Renal cortex interstitium (tissue), 11 donors: ENCODE measurements at regions not wholly inside any gene's neighbourhood (a gene's known extent, or its start where the extent isn't known, plus 50 kb on each side); places are given as distances from the start of the nearest gene placed in this dataset.
A peak's percentile ranks its signal among the peaks of the same experiment; 100 is the strongest.

Experiments
- DNase-seq, 11 donors: peaks; one replicate each; pipeline ENCODE4 v3.0.0-alpha.2; 2013; ENCODE audit warnings: low read depth in 9 of 11, low spot score in 4 of 11; ENCODE audit errors: extremely low read depth in 1 of 11

DNA sequence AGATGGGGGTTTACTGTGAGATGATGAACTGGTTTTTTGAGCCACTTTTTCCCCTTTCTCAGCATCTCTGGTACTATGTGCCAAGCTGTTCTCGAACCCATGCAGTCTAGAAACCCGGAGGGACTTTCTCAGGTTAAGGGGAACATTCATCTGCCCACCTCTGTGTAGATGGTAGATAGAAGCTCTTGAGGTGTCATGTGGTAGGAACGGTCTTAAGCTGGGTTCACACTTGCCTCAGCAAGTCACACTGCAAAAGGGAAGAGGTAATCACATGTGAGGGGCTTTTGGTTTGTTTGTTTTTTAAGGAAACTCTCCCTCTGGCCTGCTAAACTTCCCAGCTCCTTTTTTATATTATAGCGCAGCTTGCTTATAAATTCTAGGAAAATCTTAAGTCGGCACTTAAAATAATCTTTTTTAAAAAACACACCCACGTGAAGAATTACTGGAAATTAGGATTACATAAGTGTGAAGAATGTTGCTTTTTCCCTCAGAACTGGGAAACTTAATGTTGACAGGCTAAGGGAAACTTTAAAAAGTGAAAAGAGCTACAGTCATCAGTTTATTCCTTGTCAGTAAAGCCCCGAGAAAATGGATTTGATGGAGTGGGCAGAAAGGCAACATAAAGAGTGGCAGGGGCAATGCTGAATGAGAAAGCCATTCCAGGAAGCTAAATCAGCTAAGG is 430.3 kb downstream of the ARHGEF28 start:
- DNase-seq: no peak

DNA sequence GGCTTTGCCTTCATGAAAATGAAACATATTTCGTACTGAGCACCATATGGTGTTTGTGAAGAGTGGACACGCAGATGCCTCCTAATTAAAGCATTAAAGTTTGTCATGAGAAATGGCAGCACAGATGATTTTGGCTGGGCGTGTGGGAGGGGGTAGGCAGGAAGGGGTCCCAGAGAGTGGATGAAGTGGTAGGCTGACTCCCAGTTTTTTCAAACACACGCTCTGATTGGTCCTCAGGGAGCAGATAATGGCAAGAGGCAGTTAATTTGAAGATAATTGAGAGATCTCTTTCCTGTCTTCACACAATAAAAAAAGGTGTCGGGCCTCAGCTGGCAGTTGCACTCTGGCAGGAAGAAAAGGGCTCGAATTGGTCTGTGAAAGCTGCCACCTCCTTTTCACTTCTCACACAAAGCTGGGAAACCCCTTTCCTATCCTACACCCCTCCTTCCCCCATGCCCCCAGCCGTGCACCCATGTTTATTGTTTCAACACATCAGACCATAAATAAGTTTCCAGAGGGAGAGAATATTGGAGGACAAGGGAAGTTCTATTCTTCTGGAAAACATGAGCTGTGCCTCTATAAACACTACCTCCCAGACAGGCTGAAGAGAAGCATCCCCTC is 429.6 kb downstream of the ARHGEF28 start:
- DNase-seq: peak in 1 of 11 donors; percentile 40

DNA sequence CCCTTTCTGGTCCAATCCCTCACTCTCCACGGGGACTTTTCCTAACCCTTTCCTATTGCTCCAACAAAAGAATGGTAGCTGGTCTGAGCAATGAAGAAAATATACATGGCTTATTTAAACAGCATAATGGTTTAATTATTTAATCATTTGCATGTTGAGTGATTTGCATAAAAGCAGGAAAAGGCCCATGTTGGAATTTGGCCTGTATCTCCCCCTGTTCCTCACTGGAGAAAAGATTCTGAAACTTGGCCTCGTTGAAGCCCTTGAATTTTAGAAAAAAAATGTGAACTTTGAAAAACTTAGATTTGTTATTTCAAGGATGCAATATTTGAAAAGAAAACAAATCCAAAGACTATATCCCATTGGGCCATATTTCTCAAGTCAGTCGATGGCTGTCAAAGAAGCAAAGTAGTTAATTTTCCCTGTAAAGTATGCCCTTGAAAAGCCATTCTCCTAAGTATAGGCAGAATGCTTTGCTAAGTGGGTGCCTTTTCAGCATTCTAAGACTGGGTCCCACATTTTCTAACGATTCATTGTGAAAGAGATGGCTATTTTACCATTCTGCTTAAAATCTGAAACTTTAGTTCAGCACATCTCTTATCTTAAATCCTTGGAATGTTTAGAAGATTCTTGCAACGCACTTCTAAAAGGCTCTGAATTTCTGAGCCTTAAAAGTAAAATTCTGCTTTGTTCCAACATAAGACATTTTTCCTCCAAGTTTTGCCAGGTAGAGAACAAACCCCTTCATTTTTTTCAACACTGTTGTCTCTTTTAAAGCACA is 428.8 kb downstream of the ARHGEF28 start:
- DNase-seq: no peak

DNA sequence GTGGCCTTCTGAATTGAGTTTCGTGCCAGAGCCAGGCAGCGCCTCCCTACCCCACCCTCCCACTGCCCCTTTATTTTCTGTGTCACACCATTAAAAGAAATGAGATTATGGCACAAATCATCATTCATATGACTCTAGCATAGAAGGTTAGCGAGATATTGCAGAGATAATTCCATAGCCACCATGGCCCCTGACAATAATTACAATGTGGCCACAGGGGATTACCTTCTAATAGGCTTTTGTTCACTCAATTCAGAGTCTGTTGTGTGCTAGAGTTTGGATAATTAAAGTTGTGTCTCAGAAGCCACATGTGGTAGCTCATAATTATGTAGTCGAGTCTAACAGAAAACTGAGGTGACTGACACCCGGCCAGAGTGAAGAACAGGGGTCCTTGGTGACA is 428.1 kb downstream of the ARHGEF28 start:
- DNase-seq: no peak

DNA sequence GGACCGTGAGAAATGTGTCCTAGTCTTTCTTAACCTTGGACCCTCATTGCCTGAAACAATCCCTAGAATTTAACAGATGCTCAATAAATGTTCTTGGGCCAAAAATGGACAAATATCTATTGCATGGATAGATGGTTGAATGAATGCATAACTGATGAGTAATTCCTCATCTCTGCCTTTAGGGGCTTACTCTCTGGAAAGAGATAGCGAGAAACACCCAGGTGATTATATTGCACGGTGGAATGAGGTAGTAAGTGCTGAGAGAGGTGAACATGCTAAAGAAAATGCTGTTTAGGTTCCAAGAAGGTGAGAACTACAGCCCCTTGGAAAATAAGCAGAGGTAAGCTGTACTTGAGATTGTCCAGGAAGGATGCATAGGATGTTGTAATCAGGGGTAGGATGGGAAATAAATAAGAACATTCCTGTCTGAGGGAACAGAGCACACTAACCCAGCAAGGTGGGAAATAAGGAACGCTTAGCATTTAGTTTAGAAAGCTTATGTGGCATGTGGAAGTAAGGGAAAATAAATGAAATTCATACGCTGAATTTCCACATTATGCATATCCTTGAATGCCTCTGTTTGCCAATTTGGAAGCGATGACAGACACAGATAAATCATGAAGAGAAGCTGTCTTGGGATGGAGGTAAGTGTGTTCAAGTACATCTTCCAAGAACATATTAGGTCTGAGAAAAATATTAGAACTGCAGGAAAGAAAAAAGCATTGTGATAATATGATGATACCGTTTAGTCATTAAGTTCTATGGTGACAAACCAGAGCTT is 426.6 kb downstream of the ARHGEF28 start:
- no peak for DNase-seq

DNA sequence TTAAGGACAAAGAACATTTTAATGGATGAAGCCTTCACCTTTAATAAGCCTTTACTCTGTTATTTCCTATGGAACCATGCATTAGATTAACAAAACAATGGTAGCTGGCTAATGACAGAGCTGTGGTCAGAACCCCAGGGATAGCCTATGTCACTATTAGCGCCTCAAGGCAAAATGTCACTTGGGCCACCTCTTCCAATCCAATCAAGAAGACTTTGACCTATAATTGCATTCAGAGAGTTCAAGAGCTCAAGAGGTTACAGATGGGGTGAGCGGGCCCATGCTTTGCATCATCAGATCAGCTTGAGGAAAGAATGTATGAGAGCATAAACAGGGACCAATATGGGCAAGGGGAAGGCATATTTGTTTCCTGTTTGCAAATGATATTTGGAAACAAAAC is 425.1 kb downstream of the ARHGEF28 start:
- no peak for DNase-seq

DNA sequence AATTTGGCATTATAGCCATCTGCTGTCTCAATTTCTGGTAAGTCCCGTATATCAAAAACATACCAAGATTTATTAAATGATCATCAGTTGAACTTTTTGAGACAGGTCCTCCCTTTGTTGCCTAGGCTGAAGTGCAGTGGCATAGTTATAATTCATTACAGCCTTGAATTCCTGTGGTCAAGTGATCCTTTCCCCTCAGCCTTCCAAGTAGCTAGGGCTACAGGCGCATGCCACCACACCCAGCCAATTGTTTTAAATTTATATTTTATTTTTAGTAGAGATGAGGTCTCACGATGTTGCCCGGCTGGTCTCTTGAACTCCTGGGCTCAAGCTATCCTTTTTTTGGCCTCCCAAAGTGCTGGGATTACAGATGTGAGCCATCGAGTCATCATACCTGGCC is 418.9 kb downstream of the ARHGEF28 start:
- DNase-seq: no peak

DNA sequence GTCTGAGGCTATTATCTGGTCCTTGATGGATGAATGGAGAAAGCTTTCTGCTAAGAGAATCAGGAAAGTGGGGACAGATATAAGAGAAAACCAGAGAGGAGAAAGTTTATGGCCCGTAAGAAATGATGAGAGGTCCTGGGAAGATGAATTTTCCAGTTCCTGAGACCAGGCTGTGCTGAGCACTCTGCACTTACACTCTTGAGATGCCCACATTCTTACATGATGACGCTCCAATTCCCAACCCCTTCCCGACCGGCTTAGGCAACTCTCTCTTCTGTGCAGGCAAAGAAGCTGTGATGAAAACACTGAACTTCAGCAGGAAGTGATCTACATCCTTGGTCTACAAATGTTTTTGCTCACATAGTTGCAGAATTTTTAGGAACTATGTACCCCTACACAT is 417.0 kb downstream of the ARHGEF28 start:
- no peak for DNase-seq

DNA sequence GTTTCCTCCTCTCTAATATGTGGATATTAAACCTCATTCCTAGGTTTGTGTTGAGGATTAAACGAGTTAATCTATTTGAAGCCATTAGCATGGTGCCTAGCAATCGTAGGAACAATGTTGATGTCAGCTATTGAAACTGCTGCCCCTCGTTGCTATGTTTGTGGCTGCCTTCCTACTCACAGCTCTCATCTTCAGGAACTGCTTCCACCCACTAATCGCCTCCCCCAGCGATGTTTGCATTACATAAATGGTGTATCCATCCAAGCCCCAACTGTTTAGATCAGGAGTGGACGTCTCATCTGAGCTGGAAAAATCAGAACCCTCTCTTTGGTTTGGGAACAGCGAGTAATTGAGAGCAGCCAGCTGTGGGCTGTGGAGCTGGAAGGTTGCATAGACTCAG is 416.6 kb downstream of the ARHGEF28 start:
- no peak for DNase-seq

DNA sequence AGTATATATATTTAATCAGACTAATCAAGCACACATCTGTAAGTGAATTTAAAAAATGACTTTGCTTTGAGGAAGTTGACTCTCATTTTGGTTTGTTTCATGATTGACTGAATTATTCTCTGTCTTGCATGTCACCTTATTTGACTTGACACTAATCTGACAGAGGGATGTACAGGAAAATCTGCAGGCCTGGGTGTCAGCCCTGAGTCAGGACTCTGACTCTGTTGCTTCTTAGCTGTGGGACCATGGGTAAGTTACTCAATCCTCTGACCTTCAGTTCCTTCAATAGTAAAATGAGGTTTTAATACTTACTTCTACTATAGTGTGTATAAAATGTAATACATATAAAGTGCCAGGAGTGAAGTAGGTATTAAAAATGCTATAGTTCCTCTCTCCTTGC is 415.9 kb downstream of the ARHGEF28 start:
- DNase-seq: no peak

DNA sequence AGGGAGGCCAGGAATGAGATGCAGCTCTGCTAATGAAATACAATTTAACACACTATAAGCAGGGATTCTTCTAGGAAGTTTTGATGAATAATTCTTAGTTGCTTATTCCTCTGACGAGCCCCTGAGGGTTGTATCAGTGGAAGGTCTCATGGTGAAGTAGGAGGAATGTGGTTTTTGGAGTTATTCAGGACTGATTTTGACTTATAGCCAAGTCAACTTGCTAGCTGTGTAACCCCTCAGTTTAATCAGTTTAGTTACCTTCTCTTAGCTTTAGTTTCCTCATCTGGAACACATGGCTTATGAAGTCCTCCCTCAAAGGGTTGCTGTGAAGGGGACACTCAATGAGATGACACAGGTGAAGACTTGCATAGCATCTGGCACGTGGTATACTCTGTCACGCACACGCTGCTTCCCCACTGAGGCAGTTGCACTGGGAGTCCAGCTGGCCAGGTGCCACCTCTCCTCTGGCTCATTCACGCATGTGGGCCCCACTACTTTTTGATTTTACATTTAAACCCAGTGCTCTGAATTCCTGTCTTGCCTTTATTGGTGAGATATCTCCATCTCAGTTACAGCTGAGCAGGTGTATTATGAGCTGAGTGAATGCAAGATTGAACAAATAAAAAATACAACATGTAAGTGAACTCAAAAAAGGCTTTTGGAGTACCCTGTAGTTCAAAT is 415.0 kb downstream of the ARHGEF28 start:
- DNase-seq: no peak

DNA sequence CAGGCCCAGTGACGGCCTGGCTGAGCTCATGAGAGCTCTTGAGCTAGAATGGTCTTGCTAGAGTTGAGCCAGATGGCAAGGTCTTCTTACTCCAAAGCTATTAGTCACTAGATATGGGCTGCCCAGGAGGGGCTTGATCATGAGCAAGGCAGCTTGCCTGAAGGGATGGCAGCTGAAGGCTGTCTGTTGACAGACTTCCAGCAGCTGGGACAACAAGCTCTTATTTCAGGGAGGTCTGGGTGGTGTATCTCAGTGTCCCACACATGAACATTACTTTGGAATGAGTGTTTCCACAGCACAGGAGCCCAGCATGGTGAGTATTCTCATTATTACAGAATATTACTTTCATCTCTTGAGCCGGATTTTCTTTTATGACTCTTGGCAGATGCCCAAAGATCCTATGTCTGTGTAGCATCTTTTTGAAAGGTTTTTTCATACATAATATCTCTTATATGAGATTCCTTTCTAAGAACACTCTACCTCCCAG is 414.1 kb downstream of the ARHGEF28 start:
- peak in 7 of 11 donors; percentile 46 to 63 (median 54) for DNase-seq

DNA sequence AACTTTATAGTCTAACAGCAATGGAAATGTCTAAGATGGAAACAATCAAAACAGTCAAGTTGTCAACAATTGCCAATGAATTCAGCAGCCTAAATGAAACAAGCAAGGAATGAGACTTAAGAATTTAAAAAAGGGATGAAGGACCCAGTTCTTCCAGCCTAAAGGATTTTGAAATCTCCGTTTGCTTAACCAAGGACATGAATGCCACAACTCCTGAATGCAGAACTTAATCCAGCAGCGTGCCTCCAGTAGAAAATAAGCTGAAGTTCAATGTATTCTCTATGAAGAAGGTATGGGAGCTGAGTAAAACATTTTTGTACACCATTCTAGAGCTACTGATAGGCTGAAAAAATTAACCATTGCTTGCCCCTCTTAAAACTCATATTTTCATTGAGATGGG is 411.3 kb downstream of the ARHGEF28 start:
- no peak for DNase-seq

DNA sequence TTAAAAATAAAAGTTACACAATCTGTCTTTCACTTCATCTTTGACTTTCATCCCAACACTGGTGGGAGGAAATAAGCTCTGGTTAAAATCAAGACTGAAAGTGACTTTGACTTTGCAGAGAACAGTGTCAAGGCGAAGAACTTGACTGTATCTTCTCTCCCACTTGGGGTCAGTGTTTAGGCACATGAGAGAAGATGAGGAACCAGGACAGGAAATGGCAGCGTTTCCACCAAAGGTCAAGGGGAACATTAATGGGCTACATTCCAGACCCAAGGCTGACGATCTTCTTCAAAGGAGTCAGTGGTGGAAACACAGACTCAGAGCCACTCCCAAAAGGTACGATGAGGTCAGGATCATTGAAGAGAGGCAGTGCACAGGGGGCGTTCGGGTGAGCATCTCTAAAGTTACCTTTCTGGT is 409.5 kb downstream of the ARHGEF28 start:
- peak in 7 of 11 donors; percentile 38 to 61 (median 48) for DNase-seq

DNA sequence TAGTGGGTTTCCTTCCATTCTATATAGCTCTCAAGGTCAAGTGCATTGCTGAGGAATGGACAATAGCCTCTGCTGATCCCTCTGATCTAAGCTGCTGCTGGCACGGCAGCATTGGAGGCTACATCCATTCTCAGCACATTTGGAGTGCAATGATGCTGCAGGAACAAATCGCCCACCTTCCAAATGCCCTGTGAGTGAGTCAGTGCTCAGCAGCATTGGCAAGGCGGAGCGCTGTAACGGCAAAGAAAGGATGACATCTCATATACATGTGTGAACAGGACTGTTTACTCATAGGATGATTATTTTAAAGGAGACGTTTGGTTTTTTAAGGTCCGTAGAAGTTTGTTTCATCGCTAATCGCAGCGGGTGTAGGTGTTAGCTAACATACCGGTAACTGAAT is 408.7 kb downstream of the ARHGEF28 start:
- no peak for DNase-seq

DNA sequence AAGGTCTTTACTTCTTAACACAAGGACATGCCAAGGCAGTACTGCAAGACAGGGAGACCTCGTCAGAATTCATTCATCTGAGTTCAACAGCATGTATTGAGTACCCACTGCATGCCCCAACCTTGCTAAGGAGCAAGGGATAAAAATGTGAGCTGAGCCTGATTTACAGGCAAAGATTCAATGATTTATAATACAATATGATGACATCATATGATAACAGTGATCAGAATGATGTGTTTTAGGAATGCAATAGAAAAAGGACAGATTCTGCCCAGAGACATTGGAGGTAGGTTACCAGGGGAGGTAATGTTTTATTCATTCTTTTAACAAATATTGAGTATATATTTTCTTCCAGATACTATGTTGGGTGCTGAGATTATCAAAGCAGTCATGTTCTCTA is 406.6 kb downstream of the ARHGEF28 start:
- DNase-seq: no peak

DNA sequence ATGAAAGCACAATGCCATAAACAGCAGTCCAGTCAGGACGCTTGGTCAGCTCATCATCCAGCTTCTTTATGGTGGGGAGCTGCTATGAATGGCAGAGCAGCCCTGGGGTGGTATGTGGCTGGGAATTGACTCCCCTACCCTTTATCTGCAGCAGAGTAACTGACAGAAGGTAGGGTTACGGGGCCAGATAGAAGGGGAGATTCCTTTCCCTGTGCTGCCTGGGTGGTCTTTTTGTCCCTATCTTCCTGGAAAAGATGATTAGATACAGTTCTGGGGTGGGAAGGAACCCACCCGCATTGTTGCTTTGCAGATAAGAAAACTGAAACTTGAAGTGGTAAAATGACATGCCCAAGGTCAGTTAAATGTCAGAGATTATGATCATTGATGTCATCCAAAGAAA is 405.5 kb downstream of the ARHGEF28 start:
- no peak for DNase-seq

DNA sequence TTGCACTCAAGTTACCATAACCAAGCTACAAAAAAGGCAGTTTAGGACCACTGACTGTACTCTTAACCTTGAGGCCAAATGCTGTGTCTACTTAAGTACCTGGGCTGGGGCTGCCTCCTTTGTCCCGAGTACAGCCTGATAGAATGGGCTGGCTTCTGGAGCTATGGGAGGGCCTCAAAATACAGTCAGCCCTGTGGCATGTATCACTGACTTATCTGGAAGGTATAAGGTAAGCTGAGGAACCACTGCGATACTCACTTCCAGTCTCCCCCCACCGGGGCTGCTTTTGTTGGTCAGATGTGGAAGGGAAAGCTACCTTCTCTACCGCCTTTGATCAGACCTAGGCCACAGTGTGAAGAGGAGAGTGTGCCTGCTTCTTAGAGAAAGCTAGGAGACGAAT is 404.8 kb downstream of the ARHGEF28 start:
- no peak for DNase-seq

DNA sequence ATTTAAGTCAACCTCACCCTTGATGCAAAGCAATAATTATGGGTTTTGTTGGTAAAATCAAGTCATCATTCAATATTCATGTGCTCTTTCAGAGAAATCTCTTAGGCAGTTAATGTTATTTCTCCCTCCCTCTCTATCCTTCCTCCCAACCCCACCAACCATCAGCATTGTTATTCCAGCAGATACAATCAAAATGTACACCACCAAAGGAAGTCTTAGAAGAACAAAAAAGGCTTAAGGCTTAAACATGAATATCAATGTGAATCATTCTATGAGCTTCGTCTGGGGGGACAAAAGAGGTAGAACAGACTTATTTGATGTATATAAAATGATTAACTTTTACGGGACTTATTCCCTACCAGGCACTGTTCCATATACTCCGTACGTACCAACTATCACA is 404.4 kb downstream of the ARHGEF28 start:
- no peak for DNase-seq
